ENCODE measurements at regions not wholly inside any gene's neighbourhood (a gene's known extent, or its start where the extent isn't known, plus 50 kb on each side); places are given as distances from the start of the nearest gene placed in this dataset.

DNA sequence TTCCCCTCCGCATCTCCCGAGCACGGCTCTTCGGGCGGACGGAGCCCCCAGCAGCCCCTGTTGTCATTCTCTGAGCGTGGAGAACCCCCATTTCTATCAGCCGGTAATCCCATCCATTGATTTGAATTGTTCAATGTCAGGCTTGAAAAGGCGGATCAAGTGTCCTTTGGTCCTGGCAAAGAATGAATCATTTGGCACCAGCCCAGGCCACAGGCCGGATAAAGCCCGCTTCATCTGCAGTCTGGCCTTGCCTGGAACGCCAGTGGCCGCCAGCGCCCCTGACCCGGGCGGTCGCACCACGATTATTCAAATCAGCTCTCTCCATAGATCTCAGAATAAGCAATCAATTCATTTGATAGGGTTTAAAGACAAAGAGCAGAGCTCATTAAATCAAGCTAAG is 188.9 kb downstream of the BRD1 start:
- Mint-ChIP-seq H3K27me3 (ENCODE audit: low read depth in 2 of 2) (no peaks in the 10 kb centered on the region), H3K4me3 (no peak overlapping the region), H3K4me1 (peaks cover 0 to 22% of the 10 kb centered on the region in 2 donors), H3K27ac (no peak overlapping the region), H3K36me3 (no peaks in the 10 kb centered on the region), H3K9me3 (no peaks in the 10 kb centered on the region)
- Histone ChIP-seq H3K9me3 (ENCODE audit: control insufficient read depth, insufficient read depth, low read length) (no peaks in the 10 kb centered on the region), H3K36me3 (ENCODE audit: control insufficient read depth, insufficient read depth, low read length) (peaks cover 4% of the 10 kb centered on the region), H3K4me1 (ENCODE audit: control insufficient read depth, insufficient read depth, low read length) (no peaks in the 10 kb centered on the region), H3K27ac (ENCODE audit: low read length) (no peak overlapping the region), H3K27me3 (ENCODE audit: control insufficient read depth, insufficient read depth, low read length) (no peaks in the 10 kb centered on the region), H3K4me3 (ENCODE audit: low read length) (no peak overlapping the region)
- no peak for ATAC-seq
- TF ChIP-seq, protein P1, sequence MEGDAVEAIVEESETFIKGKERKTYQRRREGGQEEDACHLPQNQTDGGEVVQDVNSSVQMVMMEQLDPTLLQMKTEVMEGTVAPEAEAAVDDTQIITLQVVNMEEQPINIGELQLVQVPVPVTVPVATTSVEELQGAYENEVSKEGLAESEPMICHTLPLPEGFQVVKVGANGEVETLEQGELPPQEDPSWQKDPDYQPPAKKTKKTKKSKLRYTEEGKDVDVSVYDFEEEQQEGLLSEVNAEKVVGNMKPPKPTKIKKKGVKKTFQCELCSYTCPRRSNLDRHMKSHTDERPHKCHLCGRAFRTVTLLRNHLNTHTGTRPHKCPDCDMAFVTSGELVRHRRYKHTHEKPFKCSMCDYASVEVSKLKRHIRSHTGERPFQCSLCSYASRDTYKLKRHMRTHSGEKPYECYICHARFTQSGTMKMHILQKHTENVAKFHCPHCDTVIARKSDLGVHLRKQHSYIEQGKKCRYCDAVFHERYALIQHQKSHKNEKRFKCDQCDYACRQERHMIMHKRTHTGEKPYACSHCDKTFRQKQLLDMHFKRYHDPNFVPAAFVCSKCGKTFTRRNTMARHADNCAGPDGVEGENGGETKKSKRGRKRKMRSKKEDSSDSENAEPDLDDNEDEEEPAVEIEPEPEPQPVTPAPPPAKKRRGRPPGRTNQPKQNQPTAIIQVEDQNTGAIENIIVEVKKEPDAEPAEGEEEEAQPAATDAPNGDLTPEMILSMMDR (IDR thresholded peaks at IDR 0.05): no peak
- 98% methylated on average over 18 of the region's 18 CpGs for WGBS (ENCODE audit: insufficient coverage)
- intact Hi-C loops (cut with micrococcal nuclease): no loop called here
- DNase-seq: no peak

DNA sequence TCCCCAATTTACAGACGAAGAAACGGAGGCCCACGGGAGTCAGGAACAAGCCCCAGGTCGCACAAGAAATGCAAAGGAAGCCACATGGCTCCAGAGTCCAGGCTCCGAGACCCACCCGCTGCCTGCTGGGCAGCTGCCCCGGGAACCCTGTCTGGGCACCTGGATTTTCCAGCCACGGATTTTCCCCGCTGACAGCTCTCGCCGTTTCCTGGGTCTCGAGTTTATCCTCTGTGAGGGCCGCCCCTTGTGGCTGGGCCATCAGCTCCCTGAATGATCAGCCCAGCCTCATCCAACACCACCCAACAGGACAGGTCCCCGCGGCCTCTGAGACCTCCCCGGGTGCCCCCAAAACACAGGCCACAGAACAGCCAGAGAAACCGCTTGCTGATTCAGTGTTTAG is 189.7 kb downstream of the BRD1 start:
- WGBS (ENCODE audit: insufficient coverage): 91% methylated on average over 17 of the region's 17 CpGs
- H3K4me1 Mint-ChIP-seq: peaks cover 0 to 22% of the 10 kb centered on the region in 2 donors
- intact Hi-C loops (cut with micrococcal nuclease): no loop called here

DNA sequence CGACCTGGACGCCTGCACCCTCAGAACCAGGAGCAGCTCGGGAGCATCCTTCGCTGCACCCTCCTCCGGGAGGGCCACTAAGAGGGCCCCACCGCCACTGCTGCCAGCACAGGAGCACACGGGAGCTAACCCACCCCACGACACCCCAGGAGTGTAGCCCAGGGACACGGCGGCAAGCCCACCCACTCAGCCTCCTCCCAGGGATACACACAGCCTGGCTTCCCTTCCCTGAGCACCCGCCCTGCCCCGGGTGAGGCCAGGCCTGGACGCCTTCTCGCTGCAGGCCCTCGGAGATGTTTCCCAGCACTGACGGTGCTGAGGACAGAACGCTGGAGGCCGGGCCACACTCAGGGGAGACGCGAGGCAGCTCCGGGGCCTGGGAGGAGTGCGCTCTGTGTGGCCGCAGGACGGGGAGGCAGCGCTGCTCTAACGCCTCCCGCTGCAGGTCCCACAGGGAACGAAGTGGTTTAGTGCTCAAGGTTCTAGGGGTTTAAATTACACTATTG is 190.4 kb downstream of the BRD1 start:
- no peak for ATAC-seq
- no peak overlapping the region for H3K27ac Mint-ChIP-seq

More for the DNA sequence above, 189.7 kb downstream of the BRD1 start:
- TF ChIP-seq, protein P1 (IDR thresholded peaks at IDR 0.05): no peak
- Histone ChIP-seq H3K27ac (ENCODE audit: low read length) (no peak overlapping the region), H3K27me3 (ENCODE audit: control insufficient read depth, insufficient read depth, low read length) (no peaks in the 10 kb centered on the region), H3K9me3 (ENCODE audit: control insufficient read depth, insufficient read depth, low read length) (no peaks in the 10 kb centered on the region), H3K4me3 (ENCODE audit: low read length) (no peak overlapping the region), H3K4me1 (ENCODE audit: control insufficient read depth, insufficient read depth, low read length) (no peaks in the 10 kb centered on the region), H3K36me3 (ENCODE audit: control insufficient read depth, insufficient read depth, low read length) (no peaks in the 10 kb centered on the region)
- no peak overlapping the region for H3K27ac Mint-ChIP-seq
- no peaks in the 10 kb centered on the region for H3K36me3 Mint-ChIP-seq
- DNase-seq: no peak
- ATAC-seq: no peak
- no peaks in the 10 kb centered on the region for H3K27me3 Mint-ChIP-seq (ENCODE audit: low read depth in 2 of 2)
- H3K9me3 Mint-ChIP-seq: no peaks in the 10 kb centered on the region
- H3K4me3 Mint-ChIP-seq: no peak overlapping the region

More for the DNA sequence above, 190.4 kb downstream of the BRD1 start:
- Histone ChIP-seq H3K4me1 (ENCODE audit: control insufficient read depth, insufficient read depth, low read length) (peaks cover 3% of the 10 kb centered on the region), H3K27ac (ENCODE audit: low read length) (no peak overlapping the region), H3K27me3 (ENCODE audit: control insufficient read depth, insufficient read depth, low read length) (no peaks in the 10 kb centered on the region), H3K4me3 (ENCODE audit: low read length) (no peak overlapping the region), H3K36me3 (ENCODE audit: control insufficient read depth, insufficient read depth, low read length) (no peaks in the 10 kb centered on the region), H3K9me3 (ENCODE audit: control insufficient read depth, insufficient read depth, low read length) (no peaks in the 10 kb centered on the region)
- Mint-ChIP-seq H3K9me3 (no peaks in the 10 kb centered on the region), H3K4me1 (peaks cover 0 to 22% of the 10 kb centered on the region in 2 donors), H3K27me3 (ENCODE audit: low read depth in 2 of 2) (no peaks in the 10 kb centered on the region), H3K36me3 (no peaks in the 10 kb centered on the region), H3K4me3 (no peak overlapping the region)
- no peak for DNase-seq
- intact Hi-C loops (cut with micrococcal nuclease): no loop called here
- TF ChIP-seq, protein P1 (IDR thresholded peaks at IDR 0.05): no peak
- WGBS (ENCODE audit: insufficient coverage): 95% methylated on average over 28 of the region's 28 CpGs
